Testis (tissue), 2 donors: ENCODE measurements at regions not wholly inside any gene's neighbourhood (a gene's known extent, or its start where the extent isn't known, plus 50 kb on each side); places are given as distances from the start of the nearest gene placed in this dataset.
A peak's percentile ranks its signal among the peaks of the same experiment; 100 is the strongest.

ENCODE experiments used
- DNase-seq: peaks from one replicate; pipeline ENCODE4 v3.0.0-alpha.2; 2019
- H3K27ac ChIP-seq, 2 donors: fragments of 200-600 bp; sonication (generic); one replicate each; pipeline ENCODE4 v1.5.1; 2019
- H3K27me3 ChIP-seq: fragments of 200-600 bp; sonication (generic); one replicate; pipeline ENCODE4 v1.5.1; 2019
- H3K36me3 ChIP-seq: fragments of 200-600 bp; sonication (generic); one replicate; pipeline ENCODE4 v1.5.1; 2017; ENCODE audit warnings: low read depth; ENCODE audit errors: missing control alignments
- H3K4me1 ChIP-seq: fragments of 200-600 bp; sonication (generic); one replicate; pipeline ENCODE4 v1.5.1; 2019
- H3K4me3 ChIP-seq, 2 donors: fragments of 200-600 bp; sonication (generic); one replicate each; pipeline ENCODE4 v1.5.1; 2017 to 2019
- H3K9me3 ChIP-seq: fragments of 200-600 bp; sonication (generic); one replicate; pipeline ENCODE4 v1.5.1; 2017
- CTCF ChIP-seq, 3 experiments: fragments of 450-650 bp in 2 of 3; fragments of 200-600 bp in 1 of 3; sonication (generic) in 1 of 3; IDR thresholded peaks; one replicate each; pipeline ENCODE4 v1.5.1; 2016 to 2019; ENCODE audit warnings: antibody characterized with exemption in 3 of 3, mild to moderate bottlenecking in 2 of 3, moderate library complexity in 1 of 3
- POLR2A ChIP-seq: fragments of 450-650 bp; IDR thresholded peaks from one replicate; pipeline ENCODE4 v1.6.1; 2017; ENCODE audit warnings: antibody characterized with exemption, mild to moderate bottlenecking, moderate library complexity
- WGBS, 2 donors: methylation state at CpG; one replicate each; pipeline ENCODE4 v1.1.5; 2018; 5-methylcytosine and 5-hydroxymethylcytosine counted together
- intact Hi-C: fragments of 100-400 bp; cut with DNase I; formaldehyde crosslinking; loops from one replicate; pipeline ENCODE4 v1.15.1; 2023; ENCODE audit warnings: low total_unique reads

- no peak overlapping the region for H3K4me3 ChIP-seq
- WGBS, 2 donors: 55 to 58% methylated on average over 1 of the region's 1 CpG
- intact Hi-C loops: no loop called here
- peak overlapping the region in 1 of 2 donors; percentile 39 for H3K27ac ChIP-seq
- H3K36me3 ChIP-seq: no peaks in the 10 kb centered on the region
- no peaks in the 10 kb centered on the region for H3K4me1 ChIP-seq
- H3K27me3 ChIP-seq: no peaks in the 10 kb centered on the region
- TF ChIP-seq CTCF (IDR thresholded peaks at IDR 0.05): no peak
- no peak for TF ChIP-seq POLR2A
- no peak for DNase-seq
- no peaks in the 10 kb centered on the region for H3K9me3 ChIP-seq
Measured at GRCh38 chr2:38232454-38232853, 144.6 kb downstream of the ATL2 start.

GRCh38 chr2:38230756-38231155 is 146.3 kb downstream of the ATL2 start:
- TF ChIP-seq POLR2A (no peak), CTCF (IDR thresholded peaks at IDR 0.05) (no peak)
- 56 to 68% methylated on average over 4 of the region's 4 CpGs for WGBS, 2 donors
- Histone ChIP-seq H3K4me1 (no peaks in the 10 kb centered on the region), H3K36me3 (no peaks in the 10 kb centered on the region), H3K4me3 (no peak overlapping the region), H3K9me3 (no peaks in the 10 kb centered on the region), H3K27ac (no peak overlapping the region), H3K27me3 (no peaks in the 10 kb centered on the region)
- no peak for DNase-seq
- intact Hi-C loops: no loop called here

GRCh38 chr2:38228753-38229152 is 148.3 kb downstream of the ATL2 start:
- Histone ChIP-seq H3K27ac (no peak overlapping the region), H3K36me3 (no peaks in the 10 kb centered on the region), H3K4me1 (no peaks in the 10 kb centered on the region), H3K9me3 (no peaks in the 10 kb centered on the region), H3K27me3 (no peaks in the 10 kb centered on the region), H3K4me3 (no peak overlapping the region)
- intact Hi-C loops: no loop called here
- no peak for TF ChIP-seq POLR2A
- TF ChIP-seq CTCF (IDR thresholded peaks at IDR 0.05): no peak
- no peak for DNase-seq

- H3K4me3 ChIP-seq: no peak overlapping the region
- H3K9me3 ChIP-seq: no peaks in the 10 kb centered on the region
- no peak overlapping the region for H3K27ac ChIP-seq
- no peaks in the 10 kb centered on the region for H3K27me3 ChIP-seq
- WGBS, 2 donors: 67 to 70% methylated on average over 1 of the region's 1 CpG
- no peaks in the 10 kb centered on the region for H3K4me1 ChIP-seq
- no peak for DNase-seq
- no peaks in the 10 kb centered on the region for H3K36me3 ChIP-seq
- TF ChIP-seq POLR2A: no peak
- TF ChIP-seq CTCF (IDR thresholded peaks at IDR 0.05): no peak
- intact Hi-C loops: no loop called here
Measured at GRCh38 chr2:38224821-38225437, 149.0 kb upstream of the CYP1B1 start.

GRCh38 chr2:38224181-38224580 is 148.2 kb upstream of the CYP1B1 start:
- Histone ChIP-seq H3K4me3 (no peak overlapping the region), H3K27ac (no peak overlapping the region), H3K9me3 (no peaks in the 10 kb centered on the region), H3K4me1 (no peaks in the 10 kb centered on the region), H3K36me3 (no peaks in the 10 kb centered on the region), H3K27me3 (no peaks in the 10 kb centered on the region)
- DNase-seq: no peak
- 84 to 86% methylated on average over 2 of the region's 2 CpGs for WGBS, 2 donors
- intact Hi-C loops: no loop called here
- TF ChIP-seq POLR2A: no peak
- no peak for TF ChIP-seq CTCF (IDR thresholded peaks at IDR 0.05)
